ENCODE measurements at regions not wholly inside any gene's neighbourhood (a gene's known extent, or its start where the extent isn't known, plus 50 kb on each side); places are given as distances from the start of the nearest gene placed in this dataset.

DNA sequence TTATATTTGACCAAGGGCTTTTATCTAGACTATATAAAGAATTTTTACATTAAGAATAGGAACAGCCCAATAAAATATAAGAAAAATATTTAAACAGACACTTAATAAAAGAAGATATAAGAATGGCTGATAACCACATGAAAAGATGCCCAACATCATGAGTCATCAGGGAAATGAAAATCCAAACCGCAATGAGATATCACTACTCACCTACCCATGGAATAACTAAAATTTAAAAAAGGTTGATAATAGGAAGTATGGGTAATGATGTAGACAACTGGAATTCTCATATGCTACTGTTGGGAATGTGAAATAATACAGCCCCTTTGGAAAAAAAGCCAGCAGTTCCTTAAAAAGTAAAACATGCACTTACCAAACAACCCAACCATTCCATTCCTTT lies 206.9 kb upstream of the PCSK5 start:
- TF ChIP-seq JUND (IDR thresholded peaks at IDR 0.05) (no peak), ELF1 (IDR thresholded peaks at IDR 0.05; ENCODE audit: borderline replicate concordance, low read depth) (no peak), YY1 (IDR thresholded peaks at IDR 0.05; ENCODE audit: extremely low read depth, insufficient replicate concordance, low read depth, low read length) (no peak), ZNF274 (IDR thresholded peaks at IDR 0.05; ENCODE audit: low read depth, low read length) (no peak), POLR2AphosphoS5 (IDR thresholded peaks at IDR 0.05; ENCODE audit: low read depth, low read length) (no peak)
- no peaks in the 10 kb centered on the region for H3K4me1 ChIP-seq (ENCODE audit: control insufficient read depth in 1 of 2, insufficient read depth in 2 of 2, low read length in 2 of 2)
- H3K9me2 ChIP-seq (ENCODE audit: insufficient read depth), result no peaks in the 10 kb centered on the region
- H3K27me3 ChIP-seq (ENCODE audit: insufficient read depth, low read length), result peaks cover 6% of the 10 kb centered on the region; the same call in 1 of the 2 replicates
- H3K27ac ChIP-seq (ENCODE audit: low read depth, low read length), result no peak overlapping the region
- H2AFZ ChIP-seq (ENCODE audit: low read depth, low read length, poor library complexity, severe bottlenecking), result no peak overlapping the region
- no peak overlapping the region for H3K9ac ChIP-seq (ENCODE audit: low read length)
- ChIA-PET RAD21 (ENCODE audit: low non-redundant PET in 1 of 2, low total read pairs in 2 of 2, uncharacterized antibody in 2 of 2, unreplicated experiment in 2 of 2) (no interaction called here), CTCF (no interaction called here), POLR2A (no interaction called here)
- BruUV-seq (replicated peaks), result no TSS peak
- intact Hi-C loops (cut with micrococcal nuclease), result no loop called here
- ATAC-seq (no peak), DNase-seq (ENCODE audit: low read depth, low spot score) (no peak)
- no peaks in the 10 kb centered on the region for H3K9me3 ChIP-seq (ENCODE audit: control insufficient read depth in 1 of 2, insufficient read depth in 1 of 2, low read depth in 1 of 2, low read length in 2 of 2)
- H3K4me3 ChIP-seq (replicated peaks in 1 of 2; ENCODE audit: low read depth in 1 of 2, low read length in 2 of 2), result no peak overlapping the region
- H3K79me2 ChIP-seq (ENCODE audit: insufficient read depth, low read length), result no peaks in the 10 kb centered on the region
- H4K20me1 ChIP-seq (ENCODE audit: insufficient read depth), result no peaks in the 10 kb centered on the region
- H3K4me2 ChIP-seq (ENCODE audit: low read length), result no peak overlapping the region
- H3K36me3 ChIP-seq (ENCODE audit: control insufficient read depth in 1 of 2, insufficient read depth in 2 of 2, low read length in 2 of 2), result no peaks in the 10 kb centered on the region

DNA sequence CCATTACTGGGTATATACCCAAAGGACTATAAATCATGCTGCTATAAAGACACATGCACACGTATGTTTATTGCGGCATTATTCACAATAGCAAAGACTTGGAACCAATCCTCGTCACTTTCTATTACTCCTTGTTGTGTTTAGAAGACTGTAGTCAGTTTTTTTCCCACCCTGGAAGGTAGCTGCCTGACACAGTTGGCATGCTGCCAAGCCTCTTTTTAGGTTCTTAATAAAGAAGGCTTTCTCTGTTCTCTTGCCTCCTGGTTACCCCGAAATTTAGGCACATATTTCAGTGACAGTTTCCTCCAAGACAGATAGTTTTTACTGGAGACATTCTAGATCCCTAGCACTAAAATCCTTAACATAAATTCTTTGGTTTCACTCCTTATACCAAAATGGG lies 205.4 kb upstream of the PCSK5 start:
- POLR2A ChIA-PET, result no interaction called here
- ATAC-seq, result no peak
- Histone ChIP-seq H3K27me3 (ENCODE audit: insufficient read depth, low read length) (peaks cover 6% of the 10 kb centered on the region; the same call in 1 of the 2 replicates), H2AFZ (ENCODE audit: low read depth, low read length, poor library complexity, severe bottlenecking) (no peak overlapping the region), H3K9ac (ENCODE audit: low read length) (no peak overlapping the region), H3K79me2 (ENCODE audit: insufficient read depth, low read length) (no peaks in the 10 kb centered on the region), H3K4me2 (ENCODE audit: low read length) (no peak overlapping the region), H3K36me3 (ENCODE audit: control insufficient read depth in 1 of 2, insufficient read depth in 2 of 2, low read length in 2 of 2) (no peaks in the 10 kb centered on the region), H3K9me2 (ENCODE audit: insufficient read depth) (no peaks in the 10 kb centered on the region), H3K4me3 (replicated peaks in 1 of 2; ENCODE audit: low read depth in 1 of 2, low read length in 2 of 2) (no peak overlapping the region), H3K4me1 (ENCODE audit: control insufficient read depth in 1 of 2, insufficient read depth in 2 of 2, low read length in 2 of 2) (no peaks in the 10 kb centered on the region), H3K9me3 (ENCODE audit: control insufficient read depth in 1 of 2, insufficient read depth in 1 of 2, low read depth in 1 of 2, low read length in 2 of 2) (no peaks in the 10 kb centered on the region), H3K27ac (ENCODE audit: low read depth, low read length) (no peak overlapping the region), H4K20me1 (ENCODE audit: insufficient read depth) (no peaks in the 10 kb centered on the region)
- RAD21 ChIA-PET (ENCODE audit: low non-redundant PET in 1 of 2, low total read pairs in 2 of 2, uncharacterized antibody in 2 of 2, unreplicated experiment in 2 of 2), result no interaction called here
- TF ChIP-seq, protein P1, sequence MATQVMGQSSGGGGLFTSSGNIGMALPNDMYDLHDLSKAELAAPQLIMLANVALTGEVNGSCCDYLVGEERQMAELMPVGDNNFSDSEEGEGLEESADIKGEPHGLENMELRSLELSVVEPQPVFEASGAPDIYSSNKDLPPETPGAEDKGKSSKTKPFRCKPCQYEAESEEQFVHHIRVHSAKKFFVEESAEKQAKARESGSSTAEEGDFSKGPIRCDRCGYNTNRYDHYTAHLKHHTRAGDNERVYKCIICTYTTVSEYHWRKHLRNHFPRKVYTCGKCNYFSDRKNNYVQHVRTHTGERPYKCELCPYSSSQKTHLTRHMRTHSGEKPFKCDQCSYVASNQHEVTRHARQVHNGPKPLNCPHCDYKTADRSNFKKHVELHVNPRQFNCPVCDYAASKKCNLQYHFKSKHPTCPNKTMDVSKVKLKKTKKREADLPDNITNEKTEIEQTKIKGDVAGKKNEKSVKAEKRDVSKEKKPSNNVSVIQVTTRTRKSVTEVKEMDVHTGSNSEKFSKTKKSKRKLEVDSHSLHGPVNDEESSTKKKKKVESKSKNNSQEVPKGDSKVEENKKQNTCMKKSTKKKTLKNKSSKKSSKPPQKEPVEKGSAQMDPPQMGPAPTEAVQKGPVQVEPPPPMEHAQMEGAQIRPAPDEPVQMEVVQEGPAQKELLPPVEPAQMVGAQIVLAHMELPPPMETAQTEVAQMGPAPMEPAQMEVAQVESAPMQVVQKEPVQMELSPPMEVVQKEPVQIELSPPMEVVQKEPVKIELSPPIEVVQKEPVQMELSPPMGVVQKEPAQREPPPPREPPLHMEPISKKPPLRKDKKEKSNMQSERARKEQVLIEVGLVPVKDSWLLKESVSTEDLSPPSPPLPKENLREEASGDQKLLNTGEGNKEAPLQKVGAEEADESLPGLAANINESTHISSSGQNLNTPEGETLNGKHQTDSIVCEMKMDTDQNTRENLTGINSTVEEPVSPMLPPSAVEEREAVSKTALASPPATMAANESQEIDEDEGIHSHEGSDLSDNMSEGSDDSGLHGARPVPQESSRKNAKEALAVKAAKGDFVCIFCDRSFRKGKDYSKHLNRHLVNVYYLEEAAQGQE (IDR thresholded peaks at IDR 0.05; ENCODE audit: low read depth), result no peak
- no peak for TF ChIP-seq POLR2A (IDR thresholded peaks at IDR 0.05; ENCODE audit: borderline replicate concordance, extremely low read depth, insufficient read depth, insufficient read length)
- TF ChIP-seq SIN3A (IDR thresholded peaks at IDR 0.05; ENCODE audit: low read depth), result no peak
- TF ChIP-seq EZH2 (IDR thresholded peaks at IDR 0.05), result no peak
- no peak for TF ChIP-seq SP1 (IDR thresholded peaks at IDR 0.05; ENCODE audit: low read depth)
- TF ChIP-seq EGR1 (IDR thresholded peaks at IDR 0.05; ENCODE audit: low read depth), result no peak
- TF ChIP-seq YY1 (IDR thresholded peaks at IDR 0.05; ENCODE audit: extremely low read depth, insufficient replicate concordance, low read depth, low read length), result no peak
- intact Hi-C loops (cut with micrococcal nuclease), result no loop called here
- DNase-seq (ENCODE audit: low read depth, low spot score), result no peak
- CTCF ChIA-PET, result no interaction called here
- BruUV-seq (replicated peaks), result no TSS peak
